Sciatic nerve (tissue), 2 donors: ENCODE measurements at regions not wholly inside any gene's neighbourhood (a gene's known extent, or its start where the extent isn't known, plus 50 kb on each side); places are given as distances from the start of the nearest gene placed in this dataset.
"Not testable (repeated sequence)": the region's sequence is repeated elsewhere in the genome, so short reads cannot be mapped to it uniquely, and the experiment has no call there.

ENCODE experiments used
- ATAC-seq: fragments of 200-7000 bp; cut with Tn5 transposase; one replicate; pipeline ENCODE4 v1.9.1; 2020; ENCODE audit warnings: mild to moderate bottlenecking, moderate library complexity
- DNase-seq: peaks from one replicate; pipeline ENCODE4 v3.0.0-alpha.2; 2020; ENCODE audit warnings: low spot score
- intact Hi-C: fragments of 100-400 bp; cut with DNase I; formaldehyde crosslinking; loops from one replicate; pipeline ENCODE4 v1.14.2; 2022
- donor health status: DM: no; HTN: no; CAD: no.
- donor health status: DM: no; HTN: no; CAD: no.

DNA sequence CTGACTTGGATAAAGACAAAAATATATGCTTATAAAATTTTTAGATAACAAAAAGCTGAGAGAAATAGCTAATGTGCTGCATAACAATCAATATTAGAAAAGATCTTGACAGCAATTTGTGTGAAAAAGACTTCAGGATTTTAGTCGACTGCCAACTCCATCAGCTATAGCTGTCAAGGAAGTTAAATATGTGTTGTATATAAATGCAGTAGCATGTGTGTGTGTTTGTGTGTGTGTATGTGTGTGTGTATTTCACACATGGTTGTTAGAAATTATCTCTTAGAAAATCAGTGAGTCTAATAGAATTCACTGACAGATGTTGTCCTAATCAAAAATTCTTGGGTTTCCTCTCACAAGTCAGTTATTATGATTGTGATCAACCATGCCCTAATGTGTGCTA, 171.2 kb downstream of the CASP12 start:
- DNase-seq (no peak), ATAC-seq (no peak)
- intact Hi-C loops, result no loop called here

DNA sequence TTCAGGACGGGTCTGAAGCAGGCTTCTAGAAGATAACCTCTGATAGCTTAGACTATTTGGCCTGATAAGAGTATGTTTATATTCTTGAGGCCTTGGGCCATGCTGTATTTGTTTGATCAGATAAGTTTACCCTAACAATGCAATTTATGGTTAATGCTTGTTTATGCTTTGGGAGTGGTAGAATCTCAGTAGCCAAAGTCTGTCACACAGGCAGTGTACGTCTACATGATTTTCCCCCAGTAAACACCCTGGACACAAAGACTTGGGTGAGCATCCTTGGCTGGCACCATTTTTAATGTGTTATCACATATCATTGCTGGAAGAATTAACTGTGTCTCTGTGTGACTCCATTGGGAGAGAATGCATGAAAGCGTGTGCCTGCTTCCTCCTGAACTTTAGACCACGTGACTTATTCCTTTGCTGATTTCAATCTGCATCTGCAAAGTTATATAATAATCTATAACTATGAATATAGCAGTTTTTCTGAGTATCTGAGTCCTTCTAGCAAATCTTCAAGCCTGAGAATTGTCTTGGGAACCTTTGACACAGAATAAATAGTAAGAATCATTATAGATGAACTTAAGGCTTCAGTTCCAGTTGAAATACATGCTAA, 172.4 kb downstream of the CASP12 start:
- intact Hi-C loops, result no loop called here
- ATAC-seq (no peak), DNase-seq (no peak)

DNA sequence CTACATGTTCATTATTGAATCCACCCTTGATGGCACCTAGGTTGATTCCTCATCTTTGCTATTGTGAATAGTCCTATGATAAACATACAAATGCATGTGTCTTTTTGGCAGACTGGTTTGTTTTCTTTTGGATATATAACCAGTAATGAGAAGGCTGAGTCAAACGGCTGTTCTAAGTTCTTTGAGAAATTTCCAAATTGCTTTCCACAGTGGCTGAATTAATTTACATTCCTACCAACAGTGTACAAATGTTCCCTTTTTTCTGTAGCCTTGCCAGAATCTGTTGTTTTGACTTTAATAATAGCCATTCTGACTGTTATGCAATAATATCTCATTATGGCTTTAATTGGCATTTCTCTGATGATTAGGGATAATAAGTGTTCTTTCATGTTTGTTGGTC, 184.9 kb downstream of the CASP12 start:
- ATAC-seq (no peak), DNase-seq (no peak)
- intact Hi-C loops, result no loop called here

DNA sequence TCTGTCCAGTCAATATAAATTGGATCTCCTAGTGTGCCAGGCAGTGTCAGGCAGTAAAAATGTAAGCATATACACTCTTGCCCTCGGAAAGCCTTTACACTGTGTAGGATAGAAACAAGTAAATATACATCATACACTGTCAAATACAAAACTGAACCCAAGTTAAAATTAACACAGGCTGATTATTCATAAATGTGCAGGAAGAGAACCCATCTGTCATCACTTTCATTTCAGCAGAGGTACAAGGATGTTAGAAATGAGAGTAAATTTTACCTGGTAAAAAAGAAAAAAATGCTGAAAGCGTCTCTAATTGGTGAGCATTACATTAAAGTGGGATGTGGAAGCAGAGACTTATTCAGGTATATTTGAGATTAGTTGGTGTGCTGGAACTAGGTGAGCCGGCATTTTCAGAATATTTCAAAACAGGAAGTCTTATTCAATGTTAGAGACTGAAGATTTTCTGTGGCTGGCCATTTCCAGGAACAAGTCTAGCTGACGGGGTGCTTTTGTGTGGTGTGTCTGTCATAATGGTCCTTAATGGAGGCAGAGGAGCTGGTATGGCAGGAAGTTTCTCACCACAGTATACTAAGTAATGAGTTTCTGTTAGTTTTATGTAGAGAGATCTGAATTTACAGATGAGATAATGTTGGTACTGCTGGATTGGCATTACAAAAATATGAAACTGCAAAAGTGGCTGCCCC, 192.6 kb downstream of the CASP12 start:
- ATAC-seq, result peak; percentile 83
- peak; percentile 51 for DNase-seq
- intact Hi-C loops, result no loop called here

DNA sequence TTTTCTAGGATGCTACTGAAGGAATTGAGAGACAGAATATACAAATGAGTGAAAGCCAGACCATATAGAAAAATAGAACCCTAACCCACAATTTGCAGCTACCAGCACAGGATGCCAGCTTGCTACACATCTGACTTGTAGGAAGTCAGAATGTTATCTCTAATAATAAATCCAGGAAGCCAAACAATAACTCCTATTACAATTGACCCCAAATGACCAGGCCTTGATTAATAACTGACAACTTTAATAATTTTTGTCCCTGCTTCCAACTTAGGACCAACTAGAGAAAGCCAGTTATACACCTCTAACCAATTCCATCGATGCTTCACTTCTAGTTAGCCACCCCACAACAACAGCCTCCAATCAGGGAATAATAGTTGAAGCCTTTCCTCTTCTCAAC, 193.4 kb downstream of the CASP12 start:
- DNase-seq, result no peak
- ATAC-seq, result no peak
- intact Hi-C loops, result no loop called here

DNA sequence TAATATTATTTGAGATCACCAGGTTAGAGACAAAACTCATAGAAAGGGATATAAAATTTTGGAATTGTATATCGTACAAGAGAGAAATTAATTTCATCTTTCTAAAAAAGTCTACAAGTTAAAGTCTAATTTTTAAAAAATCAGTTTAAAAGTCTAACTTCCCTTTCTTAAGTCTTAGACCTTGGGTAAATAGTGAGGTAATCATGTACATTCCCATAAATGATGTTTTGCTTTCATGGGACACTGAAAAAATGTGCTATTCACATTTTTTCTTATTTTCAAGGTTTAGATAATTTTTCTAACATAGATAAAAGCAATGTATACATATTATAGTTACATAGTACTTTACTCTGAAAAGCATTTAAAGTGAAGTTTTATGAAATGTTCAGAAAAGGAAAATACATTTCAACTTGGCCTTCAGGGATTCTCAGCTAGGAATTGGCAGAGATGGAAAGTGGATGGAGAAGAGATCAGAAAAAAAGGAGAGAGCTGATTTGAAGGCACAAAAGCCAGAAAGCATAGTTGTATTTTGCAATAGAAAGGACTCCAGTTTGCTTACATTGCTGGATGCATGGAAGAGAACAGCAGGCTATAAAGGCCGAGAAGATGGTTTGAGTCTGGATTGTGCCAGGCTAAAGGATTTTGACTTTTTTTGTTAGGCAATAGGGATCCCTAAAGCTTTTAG, 194.0 kb downstream of the CASP12 start:
- no peak for DNase-seq
- no peak for ATAC-seq
- intact Hi-C loops, result no loop called here

- ATAC-seq, result peak; percentile 45
Observed at GRCh38 chr11:104700609-104701008, 197.7 kb downstream of the CASP12 start.

GRCh38 chr11:104699981-104700380, 198.3 kb downstream of the CASP12 start:
- no peak for DNase-seq
- no peak for ATAC-seq
- intact Hi-C loops, result no loop called here

More at GRCh38 chr11:104700609-104701008, 197.7 kb downstream of the CASP12 start:
- intact Hi-C loops, result no loop called here
- DNase-seq, result no peak

DNA sequence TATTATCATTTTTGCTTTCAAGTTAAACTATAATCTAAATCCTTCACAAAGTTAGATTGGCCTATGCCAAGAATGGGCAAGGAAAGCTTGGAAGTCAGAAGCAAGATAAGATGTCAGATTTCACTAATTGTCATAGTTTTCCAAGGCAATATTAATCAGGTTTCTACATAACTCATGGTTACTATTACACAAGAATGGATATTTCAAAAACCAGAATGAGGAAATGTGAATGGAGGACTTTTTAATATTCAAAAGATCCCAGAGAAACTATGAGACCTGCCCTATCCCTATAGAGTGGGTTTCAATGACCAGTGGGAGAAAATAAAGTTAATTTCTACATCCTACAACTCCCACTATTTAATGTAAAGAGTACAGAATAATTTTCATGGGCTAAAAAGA, 203.2 kb downstream of the CASP12 start:
- no peak for DNase-seq
- intact Hi-C loops, result no loop called here
- no peak for ATAC-seq

GRCh38 chr11:104694259-104695064, 203.8 kb downstream of the CASP12 start:
- no peak for ATAC-seq
- intact Hi-C loops, result no loop called here
- DNase-seq, result no peak

GRCh38 chr11:104692751-104693150, 205.5 kb downstream of the CASP12 start:
- DNase-seq (no peak), ATAC-seq (no peak)
- intact Hi-C loops, result no loop called here

DNA sequence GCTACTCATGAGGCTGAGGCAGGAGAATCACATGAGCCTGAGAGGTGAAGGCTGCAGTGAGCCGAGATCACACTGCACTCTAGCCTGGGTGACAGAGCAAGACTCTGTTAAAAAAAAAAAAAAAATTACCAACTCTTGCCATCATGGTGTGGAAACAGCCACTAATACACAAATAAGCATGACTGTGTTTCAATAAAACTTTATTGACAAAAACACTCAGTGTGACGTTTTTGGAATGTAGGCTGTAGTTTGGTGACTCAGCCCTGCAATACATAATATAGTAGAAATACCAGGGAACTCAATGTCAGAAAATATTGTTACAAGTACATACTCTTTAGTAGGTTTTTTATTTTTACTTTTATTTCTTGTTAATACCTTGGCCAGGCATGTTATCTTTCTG, 207.1 kb downstream of the CASP12 start:
- intact Hi-C loops, result no loop called here
- ATAC-seq (no peak), DNase-seq (no peak)

DNA sequence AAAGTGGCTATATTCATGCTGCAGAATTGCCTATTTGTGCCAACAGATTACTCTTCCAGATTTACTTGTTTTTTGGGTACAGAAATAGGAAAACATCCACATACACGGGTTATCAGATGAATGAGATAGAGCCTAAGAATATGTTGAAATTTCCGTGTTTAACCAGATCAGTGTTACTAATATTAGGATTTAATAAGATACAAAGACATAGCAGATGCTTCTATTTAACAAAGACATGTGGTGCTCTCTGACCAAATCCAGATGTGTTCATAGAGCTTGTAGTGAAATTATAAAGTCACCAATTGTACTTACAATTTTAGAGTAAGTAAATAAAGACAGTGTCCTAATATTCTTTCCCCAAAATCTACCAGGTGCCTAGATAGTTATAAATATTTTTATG, 208.0 kb downstream of the CASP12 start:
- peak; percentile 46 for ATAC-seq
- no peak for DNase-seq
- intact Hi-C loops, result no loop called here

GRCh38 chr11:104688731-104689130, 209.5 kb downstream of the CASP12 start:
- DNase-seq (no peak), ATAC-seq (no peak)
- intact Hi-C loops, result no loop called here

DNA sequence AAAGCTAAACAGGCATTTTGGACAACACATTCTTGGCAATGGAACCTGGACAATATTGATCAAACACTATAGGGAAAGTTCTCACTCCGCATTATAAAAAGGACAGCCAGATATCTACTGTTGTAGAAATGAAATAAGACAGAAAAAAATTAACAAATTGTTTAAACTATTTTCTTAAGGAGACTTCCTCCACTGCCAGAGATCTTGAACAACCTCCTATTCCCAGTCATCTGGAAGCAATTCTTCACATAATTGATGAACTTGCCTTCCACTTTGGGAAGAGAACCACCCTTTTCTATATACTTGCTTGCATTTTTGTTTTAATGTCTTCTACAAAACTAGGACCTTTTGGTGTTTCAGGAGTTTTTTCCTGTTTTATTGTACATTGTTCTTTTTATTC, 216.1 kb downstream of the CASP12 start:
- DNase-seq (no peak), ATAC-seq (no peak)
- intact Hi-C loops, result no loop called here

- intact Hi-C loops, result no loop called here
- DNase-seq (no peak), ATAC-seq (no peak)
Observed at GRCh38 chr11:104679258-104679657, 219.0 kb downstream of the CASP12 start.

- no peak for ATAC-seq
- DNase-seq, result no peak
- intact Hi-C loops, result no loop called here
Observed at GRCh38 chr11:104678408-104678807, 219.9 kb downstream of the CASP12 start.

GRCh38 chr11:104677069-104677468, 221.2 kb downstream of the CASP12 start:
- ATAC-seq, intact Hi-C loops, DNase-seq: not testable (repeated sequence)

- intact Hi-C loops, result no loop called here
- ATAC-seq (no peak), DNase-seq (no peak)
Observed at GRCh38 chr11:104672897-104673296, 225.4 kb downstream of the CASP12 start.
